HG02798 (cell line): ENCODE measurements at regions not wholly inside any gene's neighbourhood (a gene's known extent, or its start where the extent isn't known, plus 50 kb on each side); places are given as distances from the start of the nearest gene placed in this dataset.
"Not testable (repeated sequence)": the region's sequence is repeated elsewhere in the genome, so short reads cannot be mapped to it uniquely, and the experiment has no call there.

ENCODE experiments used
- ATAC-seq: cut with Tn5 transposase; IDR thresholded peaks from one replicate; pipeline ENCODE4 v1.9.1; 2021; ENCODE audit warnings: mild to moderate bottlenecking; ENCODE audit not compliant: unreplicated experiment, poor library complexity

GRCh38 chr12:124478985-124479645 lies 88.3 kb downstream of the NCOR2 start:
- no peak for ATAC-seq

- ATAC-seq = no peak
These were observed 89.0 kb downstream of the NCOR2 start for GRCh38 chr12:124478416-124478815.

DNA sequence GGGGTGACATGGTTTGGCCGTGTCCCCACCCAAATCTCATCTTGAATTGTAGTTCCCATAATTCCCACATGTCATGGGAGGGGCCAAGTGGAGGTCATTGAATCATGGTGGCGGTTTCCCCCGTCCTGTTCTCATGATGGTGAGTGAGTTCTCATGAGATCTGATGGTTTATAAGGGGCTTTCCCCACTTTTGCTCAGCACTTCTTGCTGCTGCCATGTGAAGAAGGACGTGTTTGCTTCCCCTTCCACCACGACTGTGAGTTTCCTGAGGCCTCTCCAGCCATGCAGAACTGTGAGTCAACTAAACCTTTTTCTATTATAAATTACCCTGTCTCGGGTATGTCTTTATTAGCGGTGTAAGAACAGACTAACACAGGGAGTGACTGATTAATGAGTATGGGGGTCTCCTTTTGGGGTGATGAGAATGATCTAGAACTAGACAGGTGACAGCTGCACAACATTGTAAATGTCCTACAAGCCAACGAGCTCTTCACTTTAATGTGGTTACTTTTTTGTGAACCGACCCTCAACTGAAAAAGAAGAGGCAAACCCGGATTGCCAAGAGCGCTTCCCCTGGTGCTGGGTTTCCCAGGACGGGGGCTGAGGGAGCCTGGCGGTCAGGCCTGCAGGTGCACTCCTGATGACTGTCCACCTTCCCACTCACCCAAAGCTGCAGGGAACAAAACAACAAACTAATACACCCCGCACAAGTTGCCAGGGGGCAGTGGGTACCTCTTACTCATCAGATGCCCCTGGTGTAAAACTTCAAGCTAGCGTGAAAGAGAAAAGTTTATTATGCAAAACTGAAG lies 90.1 kb downstream of the NCOR2 start:
- ATAC-seq = no peak

GRCh38 chr12:124476011-124476400 lies 91.4 kb downstream of the NCOR2 start:
- ATAC-seq = no peak

DNA sequence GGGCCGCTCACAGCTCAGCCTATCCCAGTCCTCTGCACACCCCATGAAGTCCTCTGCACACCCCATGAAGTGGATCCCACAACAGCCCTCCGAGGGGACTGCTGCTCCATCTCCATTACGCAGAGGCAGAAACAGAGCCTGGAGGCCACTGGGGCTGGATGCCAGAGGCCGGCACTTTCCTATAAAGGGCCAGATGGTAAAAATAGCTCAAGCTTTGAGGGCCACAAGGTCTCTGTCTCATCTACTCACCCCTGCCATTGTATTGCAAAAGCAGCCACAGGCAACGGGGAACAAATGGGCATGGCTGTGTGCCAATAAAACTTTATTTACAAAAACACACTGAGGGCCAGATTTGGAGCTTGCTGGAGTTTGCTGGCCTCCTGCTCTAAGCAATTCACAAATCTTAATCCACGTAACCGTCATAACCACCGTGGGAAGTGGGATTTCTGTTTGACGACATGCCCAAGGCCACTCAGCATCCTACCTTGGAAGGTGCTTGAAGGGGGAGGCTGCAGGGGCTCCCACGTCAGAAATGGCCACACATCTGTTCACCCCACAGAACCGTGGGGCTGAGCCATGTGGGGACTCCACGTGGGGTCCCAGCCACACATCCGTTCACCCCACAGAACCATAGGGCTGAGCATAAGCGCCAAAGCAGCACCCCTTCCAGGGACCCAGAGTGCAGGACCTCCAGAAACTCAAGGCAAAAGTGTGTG lies 92.0 kb downstream of the NCOR2 start:
- no peak for ATAC-seq

DNA sequence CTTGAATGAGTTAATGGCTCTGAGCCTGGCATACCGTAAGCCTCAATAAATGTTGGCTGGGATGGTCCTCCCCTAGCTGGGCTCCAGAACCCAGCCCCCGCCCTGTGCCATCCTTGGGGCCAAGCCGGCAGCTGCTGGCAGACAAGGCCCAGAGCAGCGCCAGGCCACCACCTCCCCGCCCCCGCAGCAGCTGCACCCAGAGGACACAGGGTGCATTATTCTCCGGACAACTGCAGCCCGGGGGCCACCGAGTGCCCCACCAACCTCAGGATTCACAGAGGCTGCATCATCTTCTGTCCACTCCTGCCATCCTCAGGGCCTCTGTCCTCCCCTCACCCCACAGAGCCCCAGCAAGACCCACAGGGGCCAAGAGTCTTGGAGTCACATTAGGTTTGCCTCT lies 92.7 kb downstream of the NCOR2 start:
- no peak for ATAC-seq

GRCh38 chr12:124472690-124473279 lies 94.6 kb downstream of the NCOR2 start:
- no peak for ATAC-seq

- ATAC-seq = no peak
These were observed 95.6 kb downstream of the NCOR2 start for GRCh38 chr12:124471828-124472227.

DNA sequence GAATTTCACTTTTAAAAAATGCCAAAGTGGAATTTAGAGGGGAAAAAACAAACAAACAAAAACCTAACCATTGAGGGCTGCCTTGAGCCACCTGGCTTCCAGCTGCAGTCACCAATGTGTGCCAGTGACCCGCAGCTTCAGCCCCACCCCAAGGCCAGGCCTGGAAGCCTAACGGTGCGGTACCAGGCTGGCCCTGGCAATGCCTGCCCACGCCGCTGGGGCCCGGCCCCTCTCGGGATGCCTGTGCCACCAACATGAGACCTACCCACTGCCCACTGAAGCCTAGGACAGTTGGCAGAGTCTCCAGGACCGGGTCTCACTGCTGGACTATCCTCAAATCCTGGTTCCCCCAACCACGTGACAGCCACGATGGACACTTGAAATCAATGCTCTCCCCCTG lies 96.6 kb downstream of the NCOR2 start:
- ATAC-seq = no peak

DNA sequence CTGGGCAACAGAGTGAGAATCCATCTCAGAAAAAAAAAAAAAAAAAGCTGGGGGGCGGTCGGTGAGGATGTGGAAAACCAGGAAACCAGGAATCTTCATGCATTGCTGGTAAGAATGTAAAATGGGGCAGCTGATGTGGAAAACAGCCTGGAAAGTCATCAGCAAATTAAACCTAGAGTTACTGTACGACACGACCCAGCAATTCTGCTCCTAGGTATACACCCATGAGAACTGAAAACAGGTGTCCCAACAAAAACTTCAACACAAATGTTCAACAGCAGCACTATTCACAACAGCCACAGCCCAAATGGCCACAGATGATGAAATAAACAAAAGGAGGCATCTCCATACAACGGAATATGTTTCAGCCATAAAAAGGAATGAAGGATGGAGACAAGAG lies 97.3 kb downstream of the NCOR2 start:
- no peak for ATAC-seq

DNA sequence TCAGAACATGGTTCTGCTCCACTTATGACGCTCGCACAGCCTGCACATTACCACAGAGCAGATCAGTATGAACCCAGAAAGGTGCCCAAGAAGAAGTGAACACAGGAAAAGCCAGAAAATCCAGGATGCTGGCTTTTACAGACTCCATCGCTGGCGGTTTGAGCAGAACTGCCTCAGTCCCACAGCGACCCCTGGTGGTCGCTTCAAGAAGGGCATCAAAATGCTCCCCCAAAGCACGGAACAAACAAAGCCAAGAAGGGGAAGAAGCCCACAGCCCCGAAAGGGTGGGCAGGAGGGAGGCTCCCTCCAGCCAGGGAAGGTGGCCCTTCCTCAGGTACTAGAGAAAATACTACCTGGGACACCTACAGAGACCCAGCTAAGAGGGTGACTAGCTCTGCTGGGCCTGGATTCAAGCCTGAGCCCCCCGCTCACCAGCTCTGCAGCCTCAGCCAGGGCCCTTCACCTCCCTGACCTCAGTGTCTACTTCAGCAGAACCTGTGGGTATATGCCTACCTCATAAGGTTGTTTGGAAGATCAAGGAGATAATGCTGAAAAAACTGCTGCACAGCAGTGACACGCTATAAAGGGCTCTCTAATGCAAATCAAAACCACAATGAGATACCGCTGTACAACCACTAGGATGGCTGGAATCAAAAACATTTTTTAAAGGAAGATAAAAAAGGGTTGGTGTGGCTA lies 98.1 kb downstream of the NCOR2 start:
- ATAC-seq = no peak

- not testable (repeated sequence) for ATAC-seq
These were observed 99.9 kb downstream of the NCOR2 start for GRCh38 chr12:124467549-124467948.

DNA sequence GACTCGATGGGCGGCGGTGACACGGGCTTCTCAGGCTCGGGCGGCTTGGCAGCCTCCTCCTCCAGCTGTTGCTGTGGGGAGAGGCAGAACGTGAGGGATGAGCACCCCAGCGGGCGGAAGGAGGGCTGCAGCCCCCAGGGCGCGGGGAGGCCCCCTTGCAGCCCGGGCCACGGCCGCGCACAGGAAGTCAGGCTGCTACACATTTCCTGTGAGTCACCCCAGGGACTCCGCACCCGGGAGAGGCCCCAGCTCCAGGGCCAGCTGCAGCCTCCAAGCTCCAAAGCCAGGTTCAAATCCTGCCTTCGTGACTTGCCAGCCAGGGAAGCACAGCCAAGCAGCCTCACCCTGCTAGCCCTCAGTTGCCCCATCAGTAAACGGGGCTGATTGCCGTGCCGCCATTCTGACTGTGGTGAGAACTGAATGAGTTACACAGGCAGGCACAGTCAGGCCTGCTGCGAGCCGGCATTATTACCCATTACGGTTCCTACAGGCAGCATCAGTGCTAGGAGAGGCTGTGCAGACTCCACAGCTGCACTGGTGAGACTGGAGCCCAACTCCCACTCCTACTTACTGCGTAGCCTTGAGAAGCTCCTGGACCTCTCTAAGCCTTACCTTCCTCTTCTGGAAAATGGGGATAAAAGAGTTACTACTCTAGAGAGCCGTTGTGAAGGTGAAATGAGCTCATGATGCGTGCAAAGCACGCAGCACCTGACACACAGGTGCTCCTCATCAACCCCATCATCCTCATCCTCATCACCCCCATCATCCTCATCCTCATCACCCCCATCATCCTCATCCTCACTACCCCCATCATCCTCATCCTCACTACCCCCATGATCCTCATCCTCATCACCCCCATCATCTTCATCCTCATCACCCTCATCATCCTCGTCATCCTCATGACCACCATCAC lies 100.9 kb downstream of the NCOR2 start:
- peak; percentile 97 for ATAC-seq

DNA sequence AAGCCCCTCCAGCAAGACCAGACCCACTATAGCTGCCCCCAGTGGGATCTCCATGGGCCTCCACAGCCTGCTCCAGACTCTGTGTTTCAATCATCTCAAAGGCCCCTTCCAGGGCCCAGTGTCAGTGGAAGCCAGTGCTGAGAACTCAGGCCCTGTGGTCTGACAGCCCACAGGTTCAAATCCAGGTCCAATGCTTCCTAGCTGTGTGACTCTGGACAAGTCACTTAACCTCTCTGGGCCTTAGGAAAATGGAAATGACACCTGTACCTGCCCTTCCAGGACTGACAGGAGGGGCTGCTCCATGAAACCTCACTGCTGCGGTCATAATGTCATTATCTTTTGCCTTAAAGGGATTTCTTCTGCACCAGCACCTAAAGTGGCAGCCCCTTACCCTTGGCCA lies 101.9 kb downstream of the NCOR2 start:
- no peak for ATAC-seq

DNA sequence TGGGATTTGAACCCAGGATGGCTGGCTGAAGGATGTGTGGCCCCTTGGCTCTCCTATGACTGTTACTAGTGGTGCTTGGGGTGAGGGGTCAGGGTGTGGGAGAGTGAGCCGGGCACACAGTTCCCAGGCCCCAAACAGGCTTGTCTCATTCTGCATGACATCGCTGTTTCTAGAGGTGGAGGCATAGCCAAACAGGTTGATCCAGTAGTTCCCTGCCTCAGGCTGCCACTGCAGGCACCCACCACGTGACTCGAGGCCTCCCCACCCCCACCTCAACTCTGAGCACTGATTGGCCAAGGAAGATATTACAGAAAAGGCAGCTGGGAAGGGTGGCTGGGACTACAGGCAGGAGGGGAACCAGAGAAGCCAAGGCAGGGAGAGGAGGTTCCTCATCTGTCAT lies 102.6 kb downstream of the NCOR2 start:
- no peak for ATAC-seq

- no peak for ATAC-seq
These were observed 103.3 kb downstream of the NCOR2 start for GRCh38 chr12:124464062-124464461.

- ATAC-seq = no peak
These were observed 104.0 kb downstream of the NCOR2 start for GRCh38 chr12:124463341-124463921.

DNA sequence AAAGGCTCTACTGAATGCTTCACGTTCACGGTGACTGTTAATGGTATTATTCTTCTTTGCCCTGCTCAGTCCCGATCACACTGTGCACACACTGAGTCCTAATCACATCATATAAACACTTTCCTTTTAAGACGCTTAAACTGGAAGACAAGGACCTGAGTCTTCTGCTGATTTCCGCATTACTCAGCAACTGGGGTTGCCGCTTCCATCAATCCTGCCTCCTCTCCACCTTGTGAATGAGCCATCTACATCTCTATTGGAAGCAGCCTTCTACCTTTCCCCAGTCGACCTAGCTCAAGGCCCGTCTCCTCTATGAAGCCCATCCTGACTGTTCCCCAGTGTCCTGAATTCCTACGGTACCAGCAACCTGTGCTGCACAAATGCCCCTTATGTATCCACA lies 104.7 kb downstream of the NCOR2 start:
- ATAC-seq = no peak
